Subcutaneous abdominal adipose tissue (tissue), 5 donors: ENCODE measurements at regions not wholly inside any gene's neighbourhood (a gene's known extent, or its start where the extent isn't known, plus 50 kb on each side); places are given as distances from the start of the nearest gene placed in this dataset.

Experiments
- H3K27ac ChIP-seq: one replicate; pipeline ENCODE4 v1.7.0; 2013; ENCODE audit warnings: low read depth, mild to moderate bottlenecking, inconsistent platforms, low read length, moderate library complexity
- H3K27me3 ChIP-seq, 5 donors: one replicate each; pipeline ENCODE4 v1.7.0; 2013; ENCODE audit warnings: low read length in 5 of 5, inconsistent platforms in 1 of 5; ENCODE audit not compliant: control insufficient read depth in 5 of 5, insufficient read depth in 4 of 5
- H3K36me3 ChIP-seq, 5 donors: one replicate each; pipeline ENCODE4 v1.7.0; 2013; ENCODE audit warnings: low read length in 5 of 5; ENCODE audit not compliant: control insufficient read depth in 5 of 5, insufficient read depth in 5 of 5
- H3K4me1 ChIP-seq, 5 donors: one replicate each; pipeline ENCODE4 v1.7.0; 2013; ENCODE audit warnings: low read length in 5 of 5, mild to moderate bottlenecking in 3 of 5, moderate library complexity in 1 of 5; ENCODE audit not compliant: control insufficient read depth in 5 of 5, insufficient read depth in 5 of 5
- H3K4me3 ChIP-seq, 5 donors: one replicate each; pipeline ENCODE4 v1.7.0; 2013; ENCODE audit warnings: low read length in 5 of 5, low read depth in 1 of 5
- H3K9ac ChIP-seq, 5 donors: one replicate each; pipeline ENCODE4 v1.7.0; 2013; ENCODE audit warnings: low read length in 5 of 5, mild to moderate bottlenecking in 4 of 5, moderate library complexity in 3 of 5
- H3K9me3 ChIP-seq, 5 donors: one replicate each; pipeline ENCODE4 v1.7.0; 2013; ENCODE audit warnings: low read length in 5 of 5; ENCODE audit not compliant: control insufficient read depth in 5 of 5
- donor health status: healthy.
- donor health status: healthy.
- donor health status: healthy.
- donor health status: healthy.
- donor health status: healthy.

- Histone ChIP-seq H3K36me3 (no peaks in the 10 kb centered on the region), H3K27ac (no peak overlapping the region)
Observed at GRCh38 chr9:115924669-115924987, 229.0 kb upstream of the PAPPA start.

DNA sequence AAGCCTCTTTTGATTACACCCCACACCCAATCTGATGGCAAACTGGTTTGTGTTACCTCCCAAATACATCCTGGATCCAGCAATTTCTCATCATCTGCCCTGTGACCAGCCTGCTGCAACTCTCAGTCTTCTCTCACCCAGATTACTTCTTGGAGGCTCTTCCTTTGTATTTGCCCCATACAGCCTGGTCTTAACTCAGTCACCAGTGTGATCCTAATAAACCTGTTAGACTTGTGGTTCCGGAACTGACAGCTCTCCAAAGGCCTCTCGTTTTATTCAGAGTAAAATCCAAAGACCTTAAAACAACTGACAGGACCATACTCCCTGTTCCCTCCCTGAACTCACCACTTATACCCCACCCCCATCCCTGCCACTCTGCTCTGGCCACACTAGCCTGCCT, 228.2 kb upstream of the PAPPA start:
- H3K4me3 ChIP-seq, result no peak overlapping the region
- H3K4me1 ChIP-seq, result peaks cover 0 to 5% (median 0%) of the 10 kb centered on the region in 5 donors
- H3K9ac ChIP-seq, result no peak overlapping the region
- no peaks in the 10 kb centered on the region for H3K36me3 ChIP-seq
- no peaks in the 10 kb centered on the region for H3K27me3 ChIP-seq
- no peak overlapping the region for H3K27ac ChIP-seq
- H3K9me3 ChIP-seq, result peaks cover 0 to 4% (median 0%) of the 10 kb centered on the region in 5 donors

More at GRCh38 chr9:115924669-115924987, 229.0 kb upstream of the PAPPA start:
- H3K9ac ChIP-seq, result no peak overlapping the region
- peaks cover 0 to 4% (median 0%) of the 10 kb centered on the region in 5 donors for H3K9me3 ChIP-seq
- peaks cover 0 to 5% (median 0%) of the 10 kb centered on the region in 5 donors for H3K4me1 ChIP-seq
- no peaks in the 10 kb centered on the region for H3K27me3 ChIP-seq
- H3K4me3 ChIP-seq, result no peak overlapping the region

GRCh38 chr9:115930472-115930871, 223.1 kb upstream of the PAPPA start:
- no peaks in the 10 kb centered on the region for H3K4me1 ChIP-seq
- no peaks in the 10 kb centered on the region for H3K36me3 ChIP-seq
- no peak overlapping the region for H3K9ac ChIP-seq
- H3K4me3 ChIP-seq, result no peak overlapping the region
- H3K27ac ChIP-seq, result no peak overlapping the region
- H3K27me3 ChIP-seq, result no peaks in the 10 kb centered on the region
- H3K9me3 ChIP-seq, result peaks cover 0 to 4% (median 0%) of the 10 kb centered on the region in 5 donors

DNA sequence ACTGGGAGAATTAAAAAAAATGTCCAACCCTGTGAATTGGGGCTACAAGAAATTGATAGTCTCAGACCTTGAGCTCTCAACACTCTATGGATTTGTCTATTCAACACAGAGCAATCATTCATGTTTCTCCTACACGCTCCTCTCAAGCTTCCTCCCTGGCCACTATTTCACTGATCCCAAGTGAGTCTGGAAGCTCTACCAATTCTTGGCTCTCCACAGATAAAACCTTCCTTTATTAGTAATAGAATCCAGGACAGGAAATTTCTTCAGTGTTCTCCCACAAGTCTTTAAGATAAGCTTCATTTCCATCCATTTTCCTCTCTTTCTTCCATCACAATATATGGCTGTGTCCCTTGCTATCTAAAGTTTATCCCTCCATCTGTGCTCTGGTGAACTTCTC, 215.1 kb upstream of the PAPPA start:
- Histone ChIP-seq H3K27me3 (no peaks in the 10 kb centered on the region), H3K36me3 (no peaks in the 10 kb centered on the region), H3K9me3 (no peaks in the 10 kb centered on the region), H3K4me1 (peaks cover 0 to 3% (median under 1%) of the 10 kb centered on the region in 5 donors), H3K4me3 (no peak overlapping the region), H3K27ac (no peak overlapping the region), H3K9ac (no peak overlapping the region)

DNA sequence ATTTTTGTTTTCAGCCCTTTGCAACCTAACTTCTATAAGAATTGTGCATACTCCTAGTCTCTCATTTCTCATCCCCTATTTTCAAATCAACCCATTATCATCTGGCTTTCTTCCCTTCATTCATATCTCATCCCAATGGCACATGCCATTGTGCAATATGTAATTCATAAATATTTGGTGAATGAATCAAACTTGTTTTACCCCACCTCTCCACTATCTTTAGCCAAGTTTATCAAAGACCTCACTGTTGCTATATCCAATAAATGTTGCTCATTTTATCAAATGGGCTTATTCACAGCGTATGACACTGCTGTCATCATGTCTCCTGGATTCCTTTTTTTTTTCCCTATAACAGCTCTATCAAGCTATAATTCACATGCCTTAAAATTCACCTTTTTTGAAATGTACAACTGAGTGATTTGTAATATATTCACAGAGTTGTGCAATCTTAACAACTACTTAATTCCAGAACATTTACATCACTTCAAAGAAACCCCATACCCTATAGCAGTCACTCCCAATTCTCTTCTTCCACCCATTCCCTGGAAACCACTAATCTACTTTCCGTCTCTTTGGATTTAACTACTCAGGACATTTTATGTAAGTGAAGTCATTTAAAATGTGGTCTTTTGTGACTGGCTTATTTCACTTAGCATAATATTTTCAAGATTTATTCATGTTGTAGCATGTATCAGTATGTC, 214.4 kb upstream of the PAPPA start:
- Histone ChIP-seq H3K36me3 (no peaks in the 10 kb centered on the region), H3K27ac (no peak overlapping the region), H3K9me3 (no peaks in the 10 kb centered on the region), H3K27me3 (no peaks in the 10 kb centered on the region), H3K9ac (no peak overlapping the region), H3K4me3 (no peak overlapping the region), H3K4me1 (peaks cover 0 to 10% (median 8%) of the 10 kb centered on the region in 5 donors)

DNA sequence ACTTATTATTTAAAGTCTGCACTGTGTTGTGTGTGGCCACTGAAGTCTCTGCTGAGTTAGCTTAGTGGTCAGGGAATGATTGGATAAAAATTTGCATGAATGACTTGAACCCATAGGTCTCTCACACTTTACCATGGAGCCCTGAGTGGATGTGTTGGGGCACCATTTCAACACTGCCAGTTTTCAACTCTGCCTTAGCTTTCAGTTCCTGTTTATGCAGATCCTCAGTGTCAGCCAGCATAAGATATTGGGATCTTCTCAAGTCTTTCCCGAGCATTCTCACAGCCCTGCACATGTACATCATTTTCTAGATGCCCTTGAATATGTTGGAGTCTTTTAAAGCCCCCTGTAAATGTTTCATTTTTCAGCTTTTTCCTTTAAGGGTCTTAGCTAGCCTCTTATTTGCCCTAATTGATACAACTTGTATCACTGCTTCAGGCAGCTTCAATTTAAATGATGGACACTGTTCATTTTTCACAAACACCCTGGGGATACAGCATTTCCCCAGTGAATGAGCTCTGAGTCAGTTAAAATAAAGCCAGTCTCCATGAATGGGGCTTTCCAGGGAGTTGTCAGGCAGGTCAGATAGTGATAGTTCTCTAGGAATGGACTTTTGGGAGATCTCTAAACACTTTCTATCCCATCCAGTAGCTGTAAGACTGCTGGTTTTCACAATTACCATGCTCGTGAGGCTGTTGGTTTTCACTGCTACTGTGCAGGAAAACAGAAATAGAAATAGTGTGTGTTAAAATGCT, 211.9 kb upstream of the PAPPA start:
- H3K4me3 ChIP-seq, result no peak overlapping the region
- H3K27me3 ChIP-seq, result no peaks in the 10 kb centered on the region
- no peaks in the 10 kb centered on the region for H3K9me3 ChIP-seq
- no peak overlapping the region for H3K9ac ChIP-seq
- no peak overlapping the region for H3K27ac ChIP-seq
- no peaks in the 10 kb centered on the region for H3K36me3 ChIP-seq
- H3K4me1 ChIP-seq, result peaks cover 0 to 20% (median 17%) of the 10 kb centered on the region in 5 donors

DNA sequence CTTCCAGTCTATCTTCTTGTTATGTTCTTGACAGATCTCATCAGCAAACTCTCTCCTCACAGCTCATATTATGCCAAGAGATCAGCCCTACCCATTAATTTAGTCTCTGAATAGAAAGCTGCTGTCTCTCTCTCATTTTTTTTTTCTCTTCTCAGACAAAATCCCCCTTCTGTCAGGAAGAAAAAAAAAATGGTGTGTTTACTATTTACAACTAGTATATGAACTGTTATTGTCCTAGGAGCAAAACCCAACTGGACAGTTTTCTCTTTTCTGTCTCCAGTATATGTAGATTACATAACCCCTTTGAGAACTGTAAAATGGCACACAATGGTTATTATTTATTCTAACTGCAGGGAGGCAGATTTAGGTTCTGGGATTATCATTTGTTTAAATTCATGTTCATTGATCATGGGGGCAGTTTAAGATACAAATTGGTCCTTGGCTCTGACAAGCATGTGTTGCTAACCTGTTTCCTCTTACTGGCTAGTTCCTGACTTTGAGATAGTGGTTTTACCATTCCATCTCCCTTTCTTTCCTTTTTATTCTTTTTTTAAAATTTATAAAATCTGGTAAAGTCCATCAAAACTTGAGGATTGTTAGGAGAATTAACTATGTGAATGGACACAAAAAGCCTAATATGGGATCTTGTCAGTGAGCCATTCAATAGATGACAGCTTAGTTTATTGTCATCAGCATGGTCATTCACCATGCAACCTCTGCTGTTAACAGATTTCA, 210.0 kb upstream of the PAPPA start:
- Histone ChIP-seq H3K4me3 (peak overlapping the region in 1 of 5 donors; percentile 38), H3K27ac (peak overlapping the region; percentile 12), H3K4me1 (peaks cover 0 to 20% (median 17%) of the 10 kb centered on the region in 5 donors), H3K9me3 (no peaks in the 10 kb centered on the region), H3K9ac (peak overlapping the region in 1 of 5 donors; percentile 11), H3K27me3 (no peaks in the 10 kb centered on the region), H3K36me3 (no peaks in the 10 kb centered on the region)

DNA sequence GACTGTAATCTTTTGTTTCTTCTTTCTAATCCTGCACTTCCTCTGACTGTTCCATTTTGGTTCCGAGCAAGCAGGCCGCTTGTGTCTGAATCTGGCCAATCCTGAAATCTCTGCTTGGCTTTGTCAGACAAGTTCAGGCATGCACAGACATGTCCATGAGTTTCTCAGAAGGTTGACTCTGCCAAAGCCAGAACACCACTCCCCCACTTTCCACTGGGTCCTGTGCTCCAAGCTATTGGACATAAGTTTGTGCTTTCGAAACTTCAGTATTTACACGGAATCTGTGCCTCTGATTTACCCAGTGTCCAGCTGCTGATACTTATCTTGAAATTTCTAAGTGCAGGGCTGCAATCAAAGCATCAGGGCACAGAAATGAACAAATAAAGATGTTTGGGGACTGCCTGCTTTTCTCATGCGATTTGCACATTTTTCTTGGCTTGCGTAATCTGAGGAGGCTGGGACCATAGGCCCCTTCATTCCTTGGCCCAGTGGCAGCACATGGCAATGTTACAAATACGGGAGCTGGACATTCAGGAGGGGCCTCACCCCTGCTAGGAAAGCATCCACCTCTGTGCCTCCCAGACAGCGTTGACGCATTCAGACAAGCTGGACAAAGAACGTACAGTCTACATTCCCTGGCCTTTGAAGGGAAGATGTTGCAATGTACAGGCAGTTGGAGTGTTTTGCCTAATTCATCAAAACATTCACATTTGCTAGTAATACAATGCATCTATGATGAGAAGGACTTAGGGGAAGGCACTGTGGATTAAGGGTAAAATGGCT, 209.2 kb upstream of the PAPPA start:
- Histone ChIP-seq H3K4me1 (peaks cover 0 to 20% (median 17%) of the 10 kb centered on the region in 5 donors), H3K4me3 (peak overlapping the region in 2 of 5 donors; percentile 12 to 38)

DNA sequence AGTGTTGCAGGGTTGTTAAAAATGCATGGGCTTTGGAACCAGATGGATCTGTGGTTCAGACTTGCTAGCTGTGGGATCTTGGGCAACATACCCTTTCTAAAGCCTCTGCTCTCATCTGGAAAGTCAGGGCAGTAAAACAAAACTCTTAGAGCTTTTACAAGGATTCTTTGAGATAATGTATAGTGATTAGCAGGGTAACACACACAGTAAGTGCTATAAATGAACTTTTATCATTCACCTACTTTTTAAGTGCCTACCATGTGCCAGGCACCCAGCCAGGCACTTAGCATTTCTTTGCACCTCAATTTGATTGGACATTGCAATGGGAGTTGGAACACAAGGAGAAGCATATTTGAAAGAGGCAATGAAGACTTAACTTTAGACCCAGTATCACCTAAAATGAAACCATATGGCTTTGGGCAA, 208.6 kb upstream of the PAPPA start:
- no peak overlapping the region for H3K9ac ChIP-seq
- H3K9me3 ChIP-seq, result no peaks in the 10 kb centered on the region
- no peaks in the 10 kb centered on the region for H3K36me3 ChIP-seq
- H3K4me1 ChIP-seq, result peaks cover 0 to 20% (median 17%) of the 10 kb centered on the region in 5 donors
- H3K4me3 ChIP-seq, result peak overlapping the region in 1 of 5 donors; percentile 38
- H3K27me3 ChIP-seq, result no peaks in the 10 kb centered on the region
- peak overlapping the region; percentile 12 for H3K27ac ChIP-seq

More for the DNA sequence above, 209.2 kb upstream of the PAPPA start:
- H3K27me3 ChIP-seq, result no peaks in the 10 kb centered on the region
- H3K36me3 ChIP-seq, result no peaks in the 10 kb centered on the region
- peak overlapping the region; percentile 12 for H3K27ac ChIP-seq
- no peak overlapping the region for H3K9ac ChIP-seq
- no peaks in the 10 kb centered on the region for H3K9me3 ChIP-seq
